Dermis microvascular lymphatic vessel endothelial cell (primary cell): ENCODE measurements at regions not wholly inside any gene's neighbourhood (a gene's known extent, or its start where the extent isn't known, plus 50 kb on each side); places are given as distances from the start of the nearest gene placed in this dataset.
A peak's percentile ranks its signal among the peaks of the same experiment; 100 is the strongest.
"Not testable (repeated sequence)": the region's sequence is repeated elsewhere in the genome, so short reads cannot be mapped to it uniquely, and the experiment has no call there.

Experiments used
- DNase-seq, 2 donors: peaks; one replicate each; pipeline versions ENCODE4 v3.0.0 to v3.0.0-alpha.2; 2010; ENCODE audit warnings: low read depth in 2 of 2

DNA sequence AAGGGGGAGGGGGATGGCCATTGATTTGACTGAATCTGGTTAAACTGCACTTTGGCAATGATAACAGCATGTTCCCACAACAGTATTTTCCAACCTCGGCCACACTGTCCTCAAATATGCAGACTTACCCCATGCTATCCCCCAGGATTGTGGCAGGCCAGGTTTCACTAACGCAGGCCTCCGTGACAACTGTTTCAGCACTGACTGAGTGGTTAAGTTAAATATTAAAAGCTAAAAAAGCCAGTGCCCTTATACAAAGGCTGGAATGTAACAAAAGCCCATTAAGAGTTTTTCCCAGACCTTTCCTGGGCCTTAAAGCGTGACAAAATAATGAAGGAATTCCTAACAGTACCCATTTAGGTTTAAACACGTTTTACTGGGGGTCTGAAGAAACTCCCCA lies 202.9 kb downstream of the USP25 start:
- DNase-seq, result no peak

- DNase-seq, result no peak
Measured at GRCh38 chr21:15935530-15935929, 205.7 kb downstream of the USP25 start.

DNA sequence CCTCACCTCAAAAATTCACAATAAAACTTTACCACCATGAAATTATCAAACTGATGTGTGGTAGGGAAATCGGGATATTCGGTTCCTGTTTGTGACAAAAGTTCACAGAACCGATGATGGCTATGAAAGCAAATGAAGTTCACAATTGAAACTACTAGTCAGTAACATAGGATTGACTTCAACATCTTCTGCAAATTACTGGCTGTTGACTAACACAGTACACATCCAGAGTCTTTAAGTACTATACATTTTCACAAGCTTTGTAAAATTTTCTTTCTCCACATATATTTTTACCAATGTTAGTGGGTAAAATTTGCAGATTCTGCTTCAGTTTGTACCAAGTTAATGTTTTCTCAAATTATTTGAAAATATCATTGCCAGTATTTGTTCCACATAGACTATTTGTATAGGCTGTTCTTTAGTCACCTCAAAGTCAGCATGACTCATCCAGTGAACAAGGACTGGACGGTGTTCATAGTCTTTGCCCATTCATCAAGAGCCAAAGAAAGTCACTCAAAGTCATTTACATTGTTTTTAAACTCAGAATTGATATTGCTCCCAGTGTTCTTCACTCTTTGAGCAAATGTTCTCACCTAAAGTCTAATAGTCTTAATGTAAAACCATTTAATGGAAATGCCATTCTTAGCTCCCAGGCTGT lies 213.4 kb downstream of the USP25 start:
- peak in 1 of 2 donors; percentile 30 for DNase-seq

- peak in 1 of 2 donors; percentile 1 for DNase-seq
Measured at GRCh38 chr21:15947677-15948076, 217.9 kb downstream of the USP25 start.

DNA sequence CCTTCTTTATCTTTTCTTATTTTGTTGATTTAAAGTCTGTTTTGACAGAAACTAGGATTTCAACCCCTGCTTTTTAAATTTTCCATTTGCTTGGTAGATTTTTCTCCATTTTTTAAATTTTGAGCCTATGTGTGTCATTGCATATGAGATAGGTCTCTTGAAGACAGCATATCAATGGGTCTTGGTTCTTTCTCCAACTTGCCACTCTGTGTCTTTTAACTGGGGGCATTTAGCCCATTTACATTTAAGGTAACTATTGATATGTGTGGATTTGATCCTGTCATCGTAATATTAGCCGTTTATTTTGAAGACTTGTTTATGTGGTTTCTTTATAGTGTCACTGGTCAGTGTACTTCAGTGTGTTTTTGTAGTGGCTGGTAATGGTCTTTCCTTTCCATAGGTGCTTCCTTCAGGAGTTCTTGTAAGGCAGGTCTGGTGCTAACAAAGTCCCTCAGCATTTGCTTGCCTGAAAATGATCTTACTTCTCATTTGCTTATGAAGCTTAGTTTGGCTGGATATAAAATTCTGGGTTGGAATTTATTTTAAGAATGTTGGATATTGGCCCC lies 223.9 kb downstream of the USP25 start:
- no peak for DNase-seq

- DNase-seq, result no peak
Measured at GRCh38 chr21:15964236-15964855, 234.6 kb downstream of the USP25 start.

DNA sequence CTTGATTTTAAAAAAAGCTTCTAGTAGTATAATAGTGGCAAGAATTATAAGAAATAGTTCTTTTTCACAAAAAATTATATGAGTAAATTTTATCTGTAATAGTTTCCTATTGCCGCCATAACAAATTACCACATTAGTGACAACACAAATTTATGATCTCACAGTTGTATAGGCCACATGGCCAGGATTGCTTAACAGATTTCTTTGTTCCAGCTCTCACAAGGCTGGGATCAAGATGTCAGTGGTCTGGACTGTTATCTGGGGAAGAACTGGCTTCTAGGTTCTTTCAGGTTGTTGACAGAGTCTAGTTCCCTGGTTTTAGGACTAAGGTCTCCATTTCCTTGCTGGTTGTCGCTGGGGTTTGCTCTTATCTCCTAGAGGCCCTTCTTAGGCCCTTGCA lies 236.4 kb downstream of the USP25 start:
- DNase-seq, result no peak

DNA sequence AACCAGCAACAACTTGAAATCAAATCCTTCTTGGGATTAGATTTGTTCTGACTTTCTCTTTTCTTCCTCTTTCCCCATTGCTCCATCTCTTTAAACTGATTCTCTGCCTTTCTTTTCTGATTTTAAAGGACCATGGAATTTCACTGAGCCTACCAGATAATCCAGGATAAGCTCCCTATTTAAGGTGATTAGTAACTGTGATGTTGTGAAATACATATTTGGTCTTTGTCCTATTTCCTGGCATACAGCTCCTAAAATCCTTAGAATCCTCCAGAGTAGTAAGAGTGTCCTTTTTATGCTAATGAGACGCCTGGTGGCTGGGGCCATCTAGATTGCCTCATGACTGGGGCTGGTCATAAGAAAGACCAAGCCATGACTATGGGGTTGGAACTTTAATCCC lies 236.9 kb downstream of the USP25 start:
- DNase-seq, result no peak

- DNase-seq, result no peak
Measured at GRCh38 chr21:15967661-15968060, 237.9 kb downstream of the USP25 start.

GRCh38 chr21:15968776-15969310 lies 239.1 kb downstream of the USP25 start:
- DNase-seq, result no peak

GRCh38 chr21:15976807-15977206 lies 247.0 kb downstream of the USP25 start:
- DNase-seq, result peak in 1 of 2 donors; percentile 26

DNA sequence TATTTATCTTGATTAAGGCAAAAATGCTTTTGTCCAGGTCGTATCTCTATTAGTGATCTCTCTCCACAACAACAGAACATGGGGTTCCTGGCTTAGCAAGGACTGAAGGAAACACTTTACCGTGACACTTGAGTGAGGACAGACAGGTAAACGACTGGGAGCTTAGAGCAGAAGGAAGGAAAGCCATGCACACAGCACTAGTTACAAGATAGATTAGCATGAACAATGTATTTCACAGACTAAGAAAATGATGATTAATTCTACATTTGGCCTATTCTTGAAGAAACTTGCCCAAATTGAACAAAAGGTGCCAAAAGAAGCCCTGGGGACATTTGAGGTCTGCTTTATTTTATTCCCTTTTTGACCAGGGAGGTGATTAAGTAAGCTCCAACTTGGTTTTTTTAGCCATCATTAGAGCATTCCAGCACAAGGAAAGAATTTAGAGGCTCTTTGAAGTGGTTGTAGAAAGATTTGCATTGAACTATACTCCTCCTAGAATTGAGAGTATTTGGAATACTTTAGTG lies 248.5 kb downstream of the USP25 start:
- no peak for DNase-seq

- not testable (repeated sequence) for DNase-seq
Measured at GRCh38 chr21:15979493-15979892, 249.7 kb downstream of the USP25 start.

GRCh38 chr21:15986277-15986676 lies 256.5 kb downstream of the USP25 start:
- peak in 1 of 2 donors; percentile 89 for DNase-seq

GRCh38 chr21:15992171-15992570 lies 262.4 kb downstream of the USP25 start:
- peak in 1 of 2 donors; percentile 91 for DNase-seq

GRCh38 chr21:15993951-15994350 lies 264.2 kb downstream of the USP25 start:
- DNase-seq, result no peak

DNA sequence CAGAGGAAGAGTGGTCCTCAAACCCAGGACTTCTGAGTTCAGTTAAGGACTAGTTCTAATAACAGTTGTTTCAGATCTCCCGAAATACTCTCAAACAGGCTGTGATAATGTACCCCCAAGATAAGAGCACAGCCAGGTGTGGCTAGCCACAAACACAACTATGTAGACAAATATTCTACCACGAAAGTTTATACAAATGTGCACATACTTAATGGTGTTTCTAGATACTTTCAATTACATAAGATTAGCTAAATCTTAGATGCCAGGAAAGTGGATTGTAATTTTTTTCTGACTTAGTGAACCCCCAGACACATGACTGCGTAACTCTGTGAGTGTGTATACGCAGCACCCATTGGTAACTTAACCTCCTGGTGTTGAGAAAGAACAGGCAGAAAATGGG lies 270.0 kb downstream of the USP25 start:
- DNase-seq, result no peak

DNA sequence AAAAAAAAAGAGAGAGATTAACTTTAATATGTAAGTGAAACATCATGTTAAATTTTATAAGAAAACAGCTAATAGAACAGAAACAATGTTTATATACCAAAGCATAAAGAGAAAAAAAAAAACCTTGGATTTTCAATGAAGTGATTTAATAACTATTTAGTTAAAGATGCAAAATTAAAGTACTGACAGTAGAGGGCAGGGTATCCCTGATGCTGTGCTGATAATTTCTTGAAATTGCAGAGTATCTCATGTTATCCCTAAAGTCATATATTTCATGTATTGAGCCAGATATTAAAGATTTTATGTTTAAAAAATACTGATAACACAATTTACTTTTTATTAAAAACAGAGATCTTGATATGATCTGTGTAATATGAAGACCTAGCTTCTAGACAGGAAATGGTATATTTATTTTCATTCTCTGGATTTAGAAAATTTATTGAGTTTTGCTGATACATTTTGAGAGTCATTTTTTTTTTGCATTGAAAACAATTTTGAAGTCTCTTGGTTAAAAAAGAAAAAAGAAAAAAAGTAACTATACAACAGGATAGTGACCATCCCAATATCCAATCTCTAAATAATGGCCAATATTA lies 273.2 kb downstream of the USP25 start:
- peak in 1 of 2 donors; percentile 44 for DNase-seq

DNA sequence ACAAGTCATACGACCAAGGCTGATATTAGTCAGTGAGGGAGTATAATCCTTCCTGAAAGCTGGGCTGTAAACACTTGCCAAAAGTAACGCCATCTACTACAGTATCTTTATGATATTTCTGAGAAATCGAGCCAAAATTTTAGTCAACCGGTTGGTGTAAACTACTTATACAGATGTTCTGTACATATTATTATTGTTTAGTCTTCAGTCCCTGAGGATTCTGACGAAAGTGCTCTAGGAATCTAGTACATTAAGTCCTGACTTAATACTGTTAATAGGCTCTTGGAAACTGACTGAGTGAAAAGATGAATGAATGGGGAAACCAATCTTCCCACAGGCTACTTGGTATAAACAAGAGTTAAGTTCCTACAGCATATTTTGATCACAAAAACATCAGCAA lies 274.3 kb downstream of the USP25 start:
- no peak for DNase-seq

GRCh38 chr21:16004523-16004922 lies 274.7 kb downstream of the USP25 start:
- no peak for DNase-seq

DNA sequence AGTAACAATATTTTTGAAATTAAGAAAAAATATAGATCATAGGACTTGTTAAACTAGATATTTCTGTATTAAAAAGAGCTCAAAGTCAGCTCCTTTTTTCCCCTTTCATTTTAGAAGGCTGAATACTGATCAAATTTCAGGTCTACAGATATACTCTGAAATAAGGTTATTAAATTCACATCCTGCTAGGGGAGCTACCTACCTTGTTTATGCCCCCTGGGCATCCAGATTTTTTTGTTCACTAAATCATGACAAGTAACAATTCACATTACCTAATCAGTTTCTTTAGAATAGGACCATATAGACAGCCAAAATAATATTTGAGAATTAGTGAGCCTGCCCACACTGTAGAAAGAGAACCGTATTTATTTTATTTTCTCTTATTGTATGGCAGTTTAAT lies 276.2 kb downstream of the USP25 start:
- no peak for DNase-seq

DNA sequence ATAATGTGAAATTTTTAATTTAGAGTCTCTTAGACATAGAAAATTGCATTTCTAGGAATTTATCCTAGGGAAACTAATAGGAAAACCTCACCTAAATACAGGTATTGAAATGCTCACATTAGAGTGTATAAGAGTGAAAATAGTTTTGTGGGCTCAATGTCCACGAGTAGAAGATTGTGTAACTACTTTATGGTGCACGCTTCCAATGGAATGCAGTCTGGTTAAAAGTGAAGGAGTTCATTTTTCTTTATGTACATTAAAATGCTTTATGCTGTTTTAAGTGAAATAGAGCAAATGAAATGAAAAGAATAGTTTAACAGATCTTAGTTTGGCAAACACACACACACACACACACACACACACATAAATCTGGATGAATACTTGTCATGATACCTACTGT lies 278.2 kb downstream of the USP25 start:
- DNase-seq, result no peak
